SK-N-MC (cell line): ENCODE measurements at regions not wholly inside any gene's neighbourhood (a gene's known extent, or its start where the extent isn't known, plus 50 kb on each side); places are given as distances from the start of the nearest gene placed in this dataset.

Experiments used
- EZH2 ChIP-seq: fragments of 200-600 bp; sonication (generic); IDR thresholded peaks from one replicate; pipeline ENCODE4 v1.6.1; 2017; ENCODE audit warnings: antibody characterized with exemption
- POLR2AphosphoS5 ChIP-seq: IDR thresholded peaks from 2 replicates; pipeline ENCODE4 v1.6.1; 2012; ENCODE audit warnings: mild to moderate bottlenecking, low read depth, low read length, borderline replicate concordance

DNA sequence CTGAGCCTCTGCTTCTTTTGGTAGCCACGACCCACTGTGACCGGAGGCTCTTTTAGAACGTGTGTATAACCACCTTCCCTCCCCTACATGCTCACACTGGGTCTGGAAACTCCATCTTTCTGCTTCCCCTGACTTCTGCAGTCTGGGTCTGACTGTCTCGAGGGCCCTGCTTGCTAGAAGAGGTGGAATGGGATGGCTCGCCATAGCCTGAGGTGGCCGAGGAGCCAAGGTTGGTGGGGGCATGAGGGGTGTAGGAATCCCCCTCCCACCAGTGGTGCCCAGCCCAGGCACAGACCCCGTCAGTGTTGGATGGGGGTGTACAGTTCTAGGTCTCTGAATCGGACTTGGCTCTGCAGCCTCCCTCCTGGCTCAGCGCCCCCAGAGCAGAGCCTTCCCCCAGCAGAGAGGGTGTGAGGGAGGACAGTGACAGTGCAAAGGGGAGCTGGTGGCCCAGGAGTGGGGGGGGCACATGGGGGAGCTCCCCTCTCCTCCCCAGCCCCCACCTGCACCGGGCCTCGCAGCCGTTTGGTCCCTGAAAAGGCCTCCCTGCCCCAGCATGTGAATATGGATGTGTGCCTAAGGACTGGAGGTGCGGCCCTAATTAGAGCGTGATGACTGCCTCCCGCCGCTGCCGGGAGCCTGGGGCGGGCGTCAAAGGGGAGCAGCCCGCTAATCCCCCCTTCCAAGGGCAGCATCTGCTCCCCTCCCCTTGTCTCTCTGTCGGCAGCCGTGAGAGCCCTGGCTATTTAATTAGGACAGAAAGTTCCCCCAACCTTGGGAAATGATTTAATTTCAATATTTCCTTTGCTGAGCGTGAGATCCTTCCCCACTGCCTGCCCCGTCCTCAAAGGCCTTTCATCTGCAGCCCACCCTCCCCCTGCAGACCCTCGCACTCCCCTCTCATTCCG lies 196.2 kb upstream of the C14orf180 start:
- TF ChIP-seq EZH2 (no peak), POLR2AphosphoS5 (no peak)
